Osteoblast (primary cell): ENCODE measurements at regions not wholly inside any gene's neighbourhood (a gene's known extent, or its start where the extent isn't known, plus 50 kb on each side); places are given as distances from the start of the nearest gene placed in this dataset.
"Not testable (repeated sequence)": the region's sequence is repeated elsewhere in the genome, so short reads cannot be mapped to it uniquely, and the experiment has no call there.

Source experiments
- DNase-seq: peaks from one replicate; pipeline ENCODE4 v3.0.0; 2011; ENCODE audit warnings: low spot score, mixed read lengths; ENCODE audit not compliant: insufficient read length; ENCODE audit errors: missing footprints
- H2AFZ ChIP-seq: 2 replicates; pipeline ENCODE4 v1.6.0; 2011; ENCODE audit warnings: mild to moderate bottlenecking, low read length
- H3K27ac ChIP-seq: 2 replicates; pipeline ENCODE4 v1.5.1; 2011; ENCODE audit warnings: mild to moderate bottlenecking, low read depth, low read length, moderate library complexity
- H3K27me3 ChIP-seq: 2 replicates; pipeline ENCODE4 v1.6.0; 2012; ENCODE audit warnings: mild to moderate bottlenecking, control low read depth, inconsistent platforms, low read length, moderate library complexity; ENCODE audit not compliant: insufficient read depth
- H3K36me3 ChIP-seq: 2 replicates; pipeline ENCODE4 v1.5.1; 2011; ENCODE audit warnings: mild to moderate bottlenecking, low read length, control low read depth, moderate library complexity; ENCODE audit not compliant: insufficient read depth
- H3K4me1 ChIP-seq: 2 replicates; pipeline ENCODE4 v1.5.1; 2011; ENCODE audit warnings: mild to moderate bottlenecking, low read length, control low read depth, moderate library complexity; ENCODE audit not compliant: insufficient read depth
- H3K4me2 ChIP-seq: 2 replicates; pipeline ENCODE4 v1.6.0; 2011; ENCODE audit warnings: mild to moderate bottlenecking, low read length; ENCODE audit not compliant: insufficient read depth
- H3K4me3 ChIP-seq: fragments of 200-600 bp; sonication (generic); 3 replicates; pipeline ENCODE4 v1.5.1; 2012; ENCODE audit warnings: mild to moderate bottlenecking, low read length, inconsistent platforms; ENCODE audit not compliant: insufficient read depth
- H3K79me2 ChIP-seq: 2 replicates; pipeline ENCODE4 v1.6.0; 2012; ENCODE audit warnings: mild to moderate bottlenecking, low read length, control low read depth, inconsistent platforms; ENCODE audit not compliant: insufficient read depth
- H3K9me3 ChIP-seq: 2 replicates; pipeline ENCODE4 v1.5.1; 2011; ENCODE audit warnings: low read depth, low read length, control low read depth
- H4K20me1 ChIP-seq: 2 replicates; pipeline ENCODE4 v1.6.0; 2012; ENCODE audit warnings: mild to moderate bottlenecking, low read length, control low read depth; ENCODE audit not compliant: insufficient read depth
- TF ChIP-seq, protein P1 (sequence below): IDR thresholded peaks from 2 replicates; pipeline ENCODE4 v1.5.1; 2011; ENCODE audit warnings: mild to moderate bottlenecking, low read depth, low read length, moderate library complexity; ENCODE audit errors: extremely low read depth

DNA sequence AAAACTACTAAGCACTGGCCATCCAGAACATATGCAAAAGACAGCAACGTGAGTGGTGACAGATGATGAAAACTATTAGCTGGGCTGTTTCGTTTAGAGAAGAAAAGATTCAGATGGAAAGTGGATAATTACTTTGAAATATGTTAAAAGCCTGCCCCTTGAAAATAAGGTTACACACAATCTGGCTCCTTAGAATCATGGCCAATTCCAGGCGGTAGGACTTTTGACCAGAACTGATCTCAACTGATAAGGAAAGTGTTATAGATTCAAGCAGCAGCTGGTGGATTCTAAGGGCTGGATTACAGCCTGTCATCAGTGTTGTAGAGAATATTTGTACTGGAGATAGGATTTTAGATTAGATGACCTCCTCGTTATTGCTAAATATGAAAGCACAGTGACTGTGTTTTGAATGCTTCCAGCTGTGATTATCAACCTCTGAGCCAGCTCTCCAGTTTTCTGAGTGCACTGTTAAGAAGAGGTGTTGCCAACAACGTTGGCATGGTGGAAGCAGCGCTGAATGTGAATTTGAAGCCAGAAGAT lies 75.1 kb downstream of the KBTBD2 start:
- not testable (repeated sequence) for H3K9me3 ChIP-seq, H3K27ac ChIP-seq, H3K4me3 ChIP-seq, H3K36me3 ChIP-seq, H3K79me2 ChIP-seq, H3K4me1 ChIP-seq, H3K4me2 ChIP-seq, H2AFZ ChIP-seq, H3K27me3 ChIP-seq, H4K20me1 ChIP-seq
- peak; percentile 38 for DNase-seq

- H3K4me2 ChIP-seq, H3K79me2 ChIP-seq, H3K36me3 ChIP-seq, H2AFZ ChIP-seq, DNase-seq, H3K9me3 ChIP-seq, H3K4me3 ChIP-seq, H3K27me3 ChIP-seq, H3K4me1 ChIP-seq, H3K27ac ChIP-seq, H4K20me1 ChIP-seq: not testable (repeated sequence)
Measured at GRCh38 chr7:32814779-32815178, 76.8 kb downstream of the KBTBD2 start.

DNA sequence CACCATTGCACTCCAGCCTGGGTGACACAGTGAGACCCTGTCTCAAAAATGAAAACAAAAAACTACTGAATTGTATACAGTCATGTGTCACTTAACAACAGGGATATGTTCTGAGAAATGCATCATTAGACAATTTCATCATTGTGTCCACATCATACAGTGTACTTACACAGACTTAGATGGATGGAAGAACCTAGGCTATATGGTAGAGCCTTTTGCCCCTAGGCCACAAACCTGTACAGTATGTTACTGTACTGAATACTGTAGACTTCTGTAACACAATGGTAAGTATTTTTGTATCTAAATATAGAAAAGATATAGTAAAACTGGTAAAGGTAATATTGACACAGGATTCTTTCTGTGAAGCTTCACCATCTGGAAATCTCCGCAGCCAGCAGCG lies 81.7 kb downstream of the KBTBD2 start:
- TF ChIP-seq, protein P1, sequence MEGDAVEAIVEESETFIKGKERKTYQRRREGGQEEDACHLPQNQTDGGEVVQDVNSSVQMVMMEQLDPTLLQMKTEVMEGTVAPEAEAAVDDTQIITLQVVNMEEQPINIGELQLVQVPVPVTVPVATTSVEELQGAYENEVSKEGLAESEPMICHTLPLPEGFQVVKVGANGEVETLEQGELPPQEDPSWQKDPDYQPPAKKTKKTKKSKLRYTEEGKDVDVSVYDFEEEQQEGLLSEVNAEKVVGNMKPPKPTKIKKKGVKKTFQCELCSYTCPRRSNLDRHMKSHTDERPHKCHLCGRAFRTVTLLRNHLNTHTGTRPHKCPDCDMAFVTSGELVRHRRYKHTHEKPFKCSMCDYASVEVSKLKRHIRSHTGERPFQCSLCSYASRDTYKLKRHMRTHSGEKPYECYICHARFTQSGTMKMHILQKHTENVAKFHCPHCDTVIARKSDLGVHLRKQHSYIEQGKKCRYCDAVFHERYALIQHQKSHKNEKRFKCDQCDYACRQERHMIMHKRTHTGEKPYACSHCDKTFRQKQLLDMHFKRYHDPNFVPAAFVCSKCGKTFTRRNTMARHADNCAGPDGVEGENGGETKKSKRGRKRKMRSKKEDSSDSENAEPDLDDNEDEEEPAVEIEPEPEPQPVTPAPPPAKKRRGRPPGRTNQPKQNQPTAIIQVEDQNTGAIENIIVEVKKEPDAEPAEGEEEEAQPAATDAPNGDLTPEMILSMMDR, result no peak
- Histone ChIP-seq H3K4me1 (no peaks in the 10 kb centered on the region), H3K4me2 (no peak overlapping the region), H3K9me3 (no peaks in the 10 kb centered on the region), H3K27ac (no peak overlapping the region), H3K4me3 (no peak overlapping the region), H2AFZ (no peak overlapping the region), H3K27me3 (no peaks in the 10 kb centered on the region), H3K36me3 (no peaks in the 10 kb centered on the region), H4K20me1 (no peaks in the 10 kb centered on the region), H3K79me2 (no peaks in the 10 kb centered on the region)
- peak; percentile 8 for DNase-seq

- TF ChIP-seq, protein P1, result no peak
- H3K36me3 ChIP-seq, result no peaks in the 10 kb centered on the region
Measured at GRCh38 chr7:32809347-32809746, 82.2 kb downstream of the KBTBD2 start.

GRCh38 chr7:32803406-32804141 lies 88.0 kb downstream of the KBTBD2 start:
- H3K79me2 ChIP-seq, result no peaks in the 10 kb centered on the region
- no peak overlapping the region for H2AFZ ChIP-seq
- no peak overlapping the region for H3K27ac ChIP-seq
- TF ChIP-seq, protein P1, result no peak
- H3K4me2 ChIP-seq, result no peak overlapping the region
- no peaks in the 10 kb centered on the region for H3K9me3 ChIP-seq
- H4K20me1 ChIP-seq, result no peaks in the 10 kb centered on the region
- H3K4me3 ChIP-seq, result no peak overlapping the region
- H3K27me3 ChIP-seq, result no peaks in the 10 kb centered on the region
- no peaks in the 10 kb centered on the region for H3K4me1 ChIP-seq
- H3K36me3 ChIP-seq, result no peaks in the 10 kb centered on the region
- DNase-seq, result no peak

More at GRCh38 chr7:32809347-32809746, 82.2 kb downstream of the KBTBD2 start:
- Histone ChIP-seq H4K20me1 (no peaks in the 10 kb centered on the region), H3K27ac (no peak overlapping the region), H3K9me3 (no peaks in the 10 kb centered on the region), H3K4me2 (no peak overlapping the region), H2AFZ (no peak overlapping the region), H3K79me2 (no peaks in the 10 kb centered on the region), H3K4me3 (no peak overlapping the region), H3K4me1 (no peaks in the 10 kb centered on the region), H3K27me3 (no peaks in the 10 kb centered on the region)
- DNase-seq, result no peak
